ENCODE measurements at regions not wholly inside any gene's neighbourhood (a gene's known extent, or its start where the extent isn't known, plus 50 kb on each side); places are given as distances from the start of the nearest gene placed in this dataset.

- TF ChIP-seq ZNF274 (IDR thresholded peaks at IDR 0.05; ENCODE audit: insufficient read depth, insufficient read length) (no peak), HCFC1 (IDR thresholded peaks at IDR 0.05; ENCODE audit: low read length) (no peak), CEBPB (IDR thresholded peaks at IDR 0.05; ENCODE audit: borderline replicate concordance in 1 of 2, low read depth in 2 of 2, low read length in 2 of 2) (no peak), RUNX3 (IDR thresholded peaks at IDR 0.05; ENCODE audit: low read length) (no peak), BRCA1 (IDR thresholded peaks at IDR 0.05; ENCODE audit: low read depth, low read length) (no peak), DPF2 (IDR thresholded peaks at IDR 0.05) (no peak), ASH2L (IDR thresholded peaks at IDR 0.05; ENCODE audit: borderline replicate concordance, low read depth) (no peak), NKRF (conservative IDR thresholded peaks at IDR 0.05) (no peak), RBBP5 (conservative IDR thresholded peaks at IDR 0.05) (no peak), BCL11A (IDR thresholded peaks at IDR 0.05; ENCODE audit: low read depth, low read length) (no peak), SUZ12 (IDR thresholded peaks at IDR 0.05; ENCODE audit: unreplicated experiment) (no peak), CBFB (IDR thresholded peaks at IDR 0.05; ENCODE audit: low read depth) (no peak)
- TF ChIP-seq, protein P1, sequence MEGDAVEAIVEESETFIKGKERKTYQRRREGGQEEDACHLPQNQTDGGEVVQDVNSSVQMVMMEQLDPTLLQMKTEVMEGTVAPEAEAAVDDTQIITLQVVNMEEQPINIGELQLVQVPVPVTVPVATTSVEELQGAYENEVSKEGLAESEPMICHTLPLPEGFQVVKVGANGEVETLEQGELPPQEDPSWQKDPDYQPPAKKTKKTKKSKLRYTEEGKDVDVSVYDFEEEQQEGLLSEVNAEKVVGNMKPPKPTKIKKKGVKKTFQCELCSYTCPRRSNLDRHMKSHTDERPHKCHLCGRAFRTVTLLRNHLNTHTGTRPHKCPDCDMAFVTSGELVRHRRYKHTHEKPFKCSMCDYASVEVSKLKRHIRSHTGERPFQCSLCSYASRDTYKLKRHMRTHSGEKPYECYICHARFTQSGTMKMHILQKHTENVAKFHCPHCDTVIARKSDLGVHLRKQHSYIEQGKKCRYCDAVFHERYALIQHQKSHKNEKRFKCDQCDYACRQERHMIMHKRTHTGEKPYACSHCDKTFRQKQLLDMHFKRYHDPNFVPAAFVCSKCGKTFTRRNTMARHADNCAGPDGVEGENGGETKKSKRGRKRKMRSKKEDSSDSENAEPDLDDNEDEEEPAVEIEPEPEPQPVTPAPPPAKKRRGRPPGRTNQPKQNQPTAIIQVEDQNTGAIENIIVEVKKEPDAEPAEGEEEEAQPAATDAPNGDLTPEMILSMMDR (IDR thresholded peaks at IDR 0.05 in 2 of 3, conservative IDR thresholded peaks at IDR 0.05 in 1 of 3; ENCODE audit: control insufficient read depth in 2 of 3, extremely low read depth in 1 of 3, insufficient read depth in 1 of 3, low read depth in 3 of 3, low read length in 3 of 3), result no peak
- TF ChIP-seq, protein P2, sequence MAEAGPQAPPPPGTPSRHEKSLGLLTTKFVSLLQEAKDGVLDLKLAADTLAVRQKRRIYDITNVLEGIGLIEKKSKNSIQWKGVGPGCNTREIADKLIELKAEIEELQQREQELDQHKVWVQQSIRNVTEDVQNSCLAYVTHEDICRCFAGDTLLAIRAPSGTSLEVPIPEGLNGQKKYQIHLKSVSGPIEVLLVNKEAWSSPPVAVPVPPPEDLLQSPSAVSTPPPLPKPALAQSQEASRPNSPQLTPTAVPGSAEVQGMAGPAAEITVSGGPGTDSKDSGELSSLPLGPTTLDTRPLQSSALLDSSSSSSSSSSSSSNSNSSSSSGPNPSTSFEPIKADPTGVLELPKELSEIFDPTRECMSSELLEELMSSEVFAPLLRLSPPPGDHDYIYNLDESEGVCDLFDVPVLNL (IDR thresholded peaks at IDR 0.05; ENCODE audit: low read depth, low read length), result no peak
These were observed 120.8 kb upstream of the POU2AF2 start for GRCh38 chr11:111124724-111125123.

Measured in GM12878 (cell line).